Spleen (tissue), 11 donors: ENCODE measurements at regions not wholly inside any gene's neighbourhood (a gene's known extent, or its start where the extent isn't known, plus 50 kb on each side); places are given as distances from the start of the nearest gene placed in this dataset.
"Not testable (repeated sequence)": the region's sequence is repeated elsewhere in the genome, so short reads cannot be mapped to it uniquely, and the experiment has no call there.

ENCODE experiments used
- DNase-seq: peaks from one replicate; pipeline ENCODE4 v3.0.0-alpha.2; 2020
- H3K27ac ChIP-seq, 8 donors: fragments of 200-600 bp; sonication (generic) in 7 of 8; 1 replicate in 4 of 8; 2 replicates in 4 of 8; pipeline versions ENCODE4 v1.5.0 to v1.8.0; 2016 to 2021; ENCODE audit warnings: inconsistent platforms in 4 of 8, mild to moderate bottlenecking in 4 of 8, moderate library complexity in 1 of 8
- H3K27me3 ChIP-seq, 7 donors: fragments of 200-600 bp; sonication (generic) in 6 of 7; replicated peaks in 1 of 7; 1 replicate in 4 of 7; 2 replicates in 3 of 7; pipeline versions ENCODE4 v1.5.0 to v1.8.0; 2016 to 2021; ENCODE audit warnings: inconsistent platforms in 3 of 7, mild to moderate bottlenecking in 1 of 7
- H3K36me3 ChIP-seq, 6 donors: fragments of 200-600 bp; sonication (generic) in 5 of 6; 1 replicate in 4 of 6; 2 replicates in 2 of 6; pipeline versions ENCODE4 v1.5.0 to v1.8.0; 2016 to 2021; ENCODE audit warnings: inconsistent platforms in 2 of 6
- H3K4me1 ChIP-seq, 6 donors: fragments of 200-600 bp; sonication (generic) in 5 of 6; 1 replicate in 3 of 6; 2 replicates in 3 of 6; pipeline versions ENCODE4 v1.5.0 to v1.8.0; 2016 to 2021; ENCODE audit warnings: inconsistent platforms in 3 of 6
- H3K4me3 ChIP-seq, 8 donors: fragments of 200-600 bp; sonication (generic) in 7 of 8; 1 replicate in 4 of 8; 2 replicates in 4 of 8; pipeline versions ENCODE4 v1.5.0 to v1.8.0; 2016 to 2021; ENCODE audit warnings: inconsistent platforms in 4 of 8, mild to moderate bottlenecking in 4 of 8, moderate library complexity in 2 of 8
- H3K9me3 ChIP-seq, 8 donors: fragments of 200-600 bp; sonication (generic) in 7 of 8; 1 replicate in 4 of 8; 2 replicates in 4 of 8; pipeline versions ENCODE4 v1.5.0 to v1.8.0; 2016 to 2021; ENCODE audit warnings: inconsistent platforms in 4 of 8
- WGBS, 5 donors: extraction: QIAGEN DNeasy Blood & Tissue Kit in 3 of 5; methylation state at CpG; one replicate each; pipeline versions ENCODE4 v1.1.5 to v1.1.7; 2013 to 2018; 5-methylcytosine and 5-hydroxymethylcytosine counted together
- intact Hi-C: fragments of 100-400 bp; cut with DNase I; formaldehyde crosslinking; loops from one replicate; pipeline ENCODE4 v1.15.0; 2023; ENCODE audit warnings: low total_unique reads
- donor health status: healthy with polysubstance abuse.
- donor health status: DM: no; HTN: no; CAD: no; lungs with moderate emphysema.
- donor health status: DM: no; HTN: no; CAD: no.
- donor health status: Bipolar disorder and iron deficiency.
- donor health status: healthy.
- donor health status: DM: no; HTN: no; CAD: no.
- donor health status: DM: yes; HTN: yes; CAD: no.

GRCh38 chr6:57983603-57984002, 666.2 kb downstream of the PRIM2 start:
- H3K36me3 ChIP-seq, H3K27me3 ChIP-seq, H3K27ac ChIP-seq, H3K4me1 ChIP-seq, H3K9me3 ChIP-seq, DNase-seq, H3K4me3 ChIP-seq, intact Hi-C loops: not testable (repeated sequence)
- WGBS, 5 donors = 19 to 77% (median 35%) methylated on average over 1 of the region's 1 CpG

GRCh38 chr6:57984575-57984974, 667.1 kb downstream of the PRIM2 start:
- H3K9me3 ChIP-seq, intact Hi-C loops, H3K27me3 ChIP-seq, H3K4me3 ChIP-seq, H3K36me3 ChIP-seq, DNase-seq, H3K27ac ChIP-seq, H3K4me1 ChIP-seq: not testable (repeated sequence)
- WGBS, 5 donors = 57 to 74% (median 64%) methylated on average over 3 of the region's 3 CpGs

GRCh38 chr6:57985734-57986133, 668.3 kb downstream of the PRIM2 start:
- H3K9me3 ChIP-seq, H3K27me3 ChIP-seq, H3K4me3 ChIP-seq, intact Hi-C loops, H3K27ac ChIP-seq, DNase-seq, H3K4me1 ChIP-seq, H3K36me3 ChIP-seq: not testable (repeated sequence)
- WGBS, 5 donors = 70 to 81% (median 79%) methylated on average over 4 of the region's 4 CpGs

GRCh38 chr6:57986584-57986983, 669.2 kb downstream of the PRIM2 start:
- H3K27ac ChIP-seq, H3K27me3 ChIP-seq, H3K9me3 ChIP-seq, H3K36me3 ChIP-seq, intact Hi-C loops, H3K4me3 ChIP-seq, DNase-seq, H3K4me1 ChIP-seq: not testable (repeated sequence)
- 6 to 32% (median 20%) methylated on average over 2 of the region's 2 CpGs for WGBS, 5 donors

- H3K27ac ChIP-seq, DNase-seq, H3K9me3 ChIP-seq, H3K27me3 ChIP-seq, H3K4me3 ChIP-seq, intact Hi-C loops, H3K36me3 ChIP-seq, H3K4me1 ChIP-seq: not testable (repeated sequence)
- 44 to 64% (median 49%) methylated on average over 2 of the region's 2 CpGs for WGBS, 5 donors
Observed at GRCh38 chr6:57989520-57990080, 672.2 kb downstream of the PRIM2 start.

GRCh38 chr6:57998858-57999619, 681.6 kb downstream of the PRIM2 start:
- H3K36me3 ChIP-seq, H3K4me1 ChIP-seq, H3K4me3 ChIP-seq, DNase-seq, intact Hi-C loops, H3K27ac ChIP-seq, H3K27me3 ChIP-seq: not testable (repeated sequence)
- WGBS, 5 donors = 52 to 67% (median 62%) methylated on average over 6 of the region's 6 CpGs
- peaks cover 0 to 12% (median 5%) of the 10 kb centered on the region in 8 donors for H3K9me3 ChIP-seq

GRCh38 chr6:58000233-58000632, 682.8 kb downstream of the PRIM2 start:
- intact Hi-C loops, DNase-seq, H3K4me3 ChIP-seq, H3K4me1 ChIP-seq, H3K27ac ChIP-seq, H3K36me3 ChIP-seq, H3K27me3 ChIP-seq: not testable (repeated sequence)
- peaks cover 0 to 17% (median 14%) of the 10 kb centered on the region in 8 donors for H3K9me3 ChIP-seq
- 68 to 88% (median 70%) methylated on average over 5 to 6 of the region's 6 CpGs for WGBS, 5 donors

- DNase-seq = not testable (repeated sequence)
Observed at GRCh38 chr6:58003417-58004167, 686.2 kb downstream of the PRIM2 start.

GRCh38 chr6:58007334-58008000, 690.0 kb downstream of the PRIM2 start:
- H3K4me3 ChIP-seq, H3K27ac ChIP-seq, H3K36me3 ChIP-seq, intact Hi-C loops, H3K27me3 ChIP-seq, DNase-seq, H3K4me1 ChIP-seq: not testable (repeated sequence)
- H3K9me3 ChIP-seq = peaks cover 0 to 26% (median 14%) of the 10 kb centered on the region in 8 donors
- WGBS, 5 donors = 70 to 89% (median 82%) methylated on average over 4 of the region's 4 CpGs

More at GRCh38 chr6:58003417-58004167, 686.2 kb downstream of the PRIM2 start:
- H3K27ac ChIP-seq, H3K4me3 ChIP-seq, intact Hi-C loops, H3K36me3 ChIP-seq, H3K4me1 ChIP-seq, H3K27me3 ChIP-seq: not testable (repeated sequence)
- peaks cover 0 to 23% (median 14%) of the 10 kb centered on the region in 8 donors for H3K9me3 ChIP-seq

GRCh38 chr6:58008001-58008335, 690.5 kb downstream of the PRIM2 start:
- intact Hi-C loops, DNase-seq, H3K4me3 ChIP-seq, H3K36me3 ChIP-seq, H3K27ac ChIP-seq, H3K27me3 ChIP-seq, H3K4me1 ChIP-seq: not testable (repeated sequence)
- peaks cover 0 to 26% (median 14%) of the 10 kb centered on the region in 8 donors for H3K9me3 ChIP-seq
